KBM-7 (cell line): ENCODE measurements at regions not wholly inside any gene's neighbourhood (a gene's known extent, or its start where the extent isn't known, plus 50 kb on each side); places are given as distances from the start of the nearest gene placed in this dataset.

Source experiments
- DNase-seq: peaks from one replicate; pipeline ENCODE4 v3.0.0-alpha.2; 2015
- in situ Hi-C: fragments of 300-500 bp; cut with MboI; formaldehyde crosslinking; loops from 2 replicates; pipeline ENCODE4 v1.14.3; 2020; ENCODE audit warnings: low sequenced_read_pairs, low pct_unique_long_range_greater_than_20kb, mixed read lengths

- in situ Hi-C loops = no loop called here
- no peak for DNase-seq
These were observed 331.6 kb downstream of the PYDC2 start for GRCh38 chr3:191792580-191792979.

GRCh38 chr3:191795196-191795595, 334.2 kb downstream of the PYDC2 start:
- in situ Hi-C loops = no loop called here
- no peak for DNase-seq

DNA sequence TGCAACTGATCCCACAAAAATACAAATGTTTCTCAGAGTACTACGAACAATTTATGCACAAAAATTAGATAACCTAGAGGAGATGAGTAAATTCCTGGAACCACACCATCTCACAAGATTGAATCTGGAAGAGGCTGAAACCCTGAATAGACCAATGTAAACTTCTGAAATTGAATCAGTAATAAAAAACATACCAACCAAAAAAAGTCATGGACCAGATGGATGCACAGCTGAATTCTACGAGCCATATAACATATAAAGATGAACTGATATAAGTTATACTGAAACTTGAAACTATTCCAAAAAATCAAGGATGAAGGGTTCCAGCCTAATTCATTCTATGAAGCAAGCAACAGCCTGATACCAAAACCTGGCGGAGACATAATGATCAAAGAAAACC, 336.3 kb downstream of the PYDC2 start:
- in situ Hi-C loops = no loop called here
- no peak for DNase-seq

DNA sequence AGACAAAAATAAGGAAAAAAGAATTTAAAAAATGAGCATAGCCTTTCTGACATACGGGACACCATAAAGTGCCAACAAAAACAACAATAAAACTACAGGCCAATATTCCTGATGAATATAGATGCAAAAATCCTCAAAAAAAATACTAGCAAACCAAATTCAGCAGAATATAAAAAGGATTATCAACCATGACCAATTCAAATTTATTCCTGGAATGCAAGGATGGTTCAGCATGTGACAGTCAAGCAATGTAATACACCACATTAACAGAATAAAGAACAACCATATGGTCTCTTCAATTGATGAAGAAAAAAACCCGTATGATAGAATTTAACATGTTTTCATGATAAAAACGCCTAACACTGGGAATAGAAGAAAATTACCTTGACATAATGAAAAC, 341.7 kb downstream of the PYDC2 start:
- DNase-seq = no peak
- in situ Hi-C loops = no loop called here

DNA sequence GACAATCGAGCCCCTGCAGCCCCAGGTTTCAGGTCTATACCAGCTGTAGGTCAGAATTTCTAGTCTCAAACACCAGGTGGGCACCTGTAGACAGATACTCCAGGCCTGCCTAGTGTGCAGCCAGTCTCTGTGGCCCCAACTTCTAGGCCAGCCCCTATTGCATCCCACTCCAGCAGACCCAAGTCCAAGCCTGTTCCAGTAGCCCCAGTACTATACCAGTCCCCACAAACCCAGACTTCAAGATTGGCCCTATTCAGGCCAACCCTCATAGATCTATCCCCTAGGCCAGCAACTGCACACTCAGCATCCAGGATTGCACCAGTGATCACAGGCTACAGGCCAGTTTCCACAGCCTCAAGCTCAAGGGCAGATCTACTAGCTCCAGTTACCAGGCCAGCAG, 344.0 kb downstream of the PYDC2 start:
- in situ Hi-C loops = no loop called here
- no peak for DNase-seq

- in situ Hi-C loops = no loop called here
- no peak for DNase-seq
These were observed 347.1 kb downstream of the PYDC2 start for GRCh38 chr3:191808073-191808472.

DNA sequence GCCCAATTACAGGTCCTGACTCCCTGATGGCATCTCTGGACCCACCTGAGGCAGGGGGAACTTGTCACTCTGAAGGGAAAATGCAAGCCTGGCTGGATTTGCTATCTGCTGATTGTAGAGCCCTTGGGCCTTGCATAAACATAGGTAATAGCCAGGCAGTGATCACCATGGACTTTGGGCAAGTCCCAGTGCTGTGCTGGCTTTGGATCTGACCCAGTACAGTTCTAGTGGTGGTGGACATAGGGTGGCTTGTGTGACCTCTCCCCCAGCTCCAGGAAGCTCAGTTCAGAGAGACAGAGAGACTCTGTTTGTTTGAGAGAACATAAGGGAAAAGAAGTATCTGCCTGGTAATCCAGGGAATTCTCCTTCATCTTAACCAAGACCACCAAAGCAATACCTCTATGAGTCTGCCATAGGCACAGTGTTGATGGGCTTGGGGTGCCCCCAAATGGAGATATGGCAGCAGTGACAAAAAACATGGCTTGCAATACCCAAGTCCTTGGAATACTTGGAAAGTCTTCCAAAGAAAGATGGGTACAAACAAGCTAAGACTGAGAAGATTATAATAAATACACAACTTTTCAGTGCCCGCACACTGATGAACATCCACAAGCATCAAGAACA, 348.5 kb downstream of the PYDC2 start:
- in situ Hi-C loops = no loop called here
- no peak for DNase-seq

- DNase-seq = no peak
- in situ Hi-C loops = no loop called here
These were observed 352.3 kb downstream of the PYDC2 start for GRCh38 chr3:191813245-191813644.

DNA sequence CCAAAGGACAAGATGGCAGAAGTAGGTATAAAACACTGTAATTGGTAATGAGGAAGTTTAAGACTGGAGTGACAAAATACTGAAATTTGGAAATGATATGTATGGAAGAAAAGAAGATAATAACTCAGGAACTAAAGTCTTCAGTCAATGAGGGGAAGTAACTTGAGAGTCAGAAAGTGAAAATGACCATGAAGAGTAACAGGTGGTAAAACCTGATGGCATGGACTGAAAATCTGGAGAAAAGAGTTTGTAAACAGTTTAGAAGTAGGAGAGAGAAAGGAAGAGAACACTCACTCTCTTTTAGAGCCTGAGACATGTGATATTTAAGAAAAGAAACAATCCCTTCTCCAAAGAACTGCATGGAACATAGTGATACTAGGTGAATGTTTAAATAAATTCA, 387.9 kb downstream of the PYDC2 start:
- in situ Hi-C loops = no loop called here

DNA sequence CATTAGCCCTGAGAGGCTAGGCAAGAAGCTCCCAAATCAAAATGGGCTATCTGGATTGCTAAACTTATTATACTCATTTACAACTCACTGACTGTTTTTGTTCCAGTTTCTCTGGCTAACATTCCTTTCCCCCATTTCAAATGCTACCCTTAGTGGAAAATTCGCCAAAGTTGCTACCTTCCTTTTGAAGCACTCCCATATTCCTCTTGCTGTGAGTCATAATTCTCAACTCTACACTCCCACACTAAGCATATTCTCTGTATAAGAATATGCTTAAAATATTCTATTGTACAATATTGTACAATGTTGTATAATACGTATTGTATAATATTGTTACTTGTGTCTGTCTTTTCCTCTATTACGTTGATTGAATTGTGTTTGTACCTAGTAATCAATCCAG, 398.6 kb downstream of the PYDC2 start:
- DNase-seq = no peak
- in situ Hi-C loops = no loop called here

More for the DNA sequence above, 387.9 kb downstream of the PYDC2 start:
- DNase-seq = no peak

DNA sequence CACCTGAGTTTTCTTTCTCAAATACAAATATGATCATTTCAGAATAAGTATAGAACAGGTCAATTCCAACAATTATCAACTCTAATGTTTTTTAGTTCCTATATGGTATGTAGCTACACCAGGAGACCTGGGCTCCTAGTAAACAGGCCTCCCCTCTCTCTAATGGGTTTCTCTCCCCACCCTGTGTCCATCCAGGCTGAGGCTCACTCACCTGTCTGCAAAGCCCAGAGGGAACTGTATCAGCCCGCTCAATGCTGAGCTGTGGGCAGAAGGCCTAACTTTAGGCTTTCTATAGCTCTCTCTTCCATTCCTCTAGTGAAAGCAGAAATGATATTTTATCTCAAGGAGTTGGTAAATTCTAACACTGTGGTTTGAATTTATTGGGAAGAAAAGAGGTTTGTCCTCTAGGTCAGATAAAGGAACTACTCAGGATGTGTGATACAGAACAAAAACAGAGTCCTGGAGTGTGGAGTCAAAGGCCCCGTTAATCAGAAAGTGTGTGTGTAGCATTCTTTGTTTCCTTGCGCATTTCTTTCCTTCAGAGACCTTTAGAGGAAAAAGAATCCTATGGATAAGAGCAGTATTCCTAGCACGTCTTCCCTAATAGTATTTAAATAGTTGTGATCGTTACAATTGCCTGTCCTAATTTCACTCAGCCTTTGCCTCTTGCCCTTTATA, 408.9 kb downstream of the PYDC2 start:
- in situ Hi-C loops = no loop called here
- DNase-seq = no peak

- in situ Hi-C loops = no loop called here
- DNase-seq = no peak
These were observed 412.8 kb downstream of the PYDC2 start for GRCh38 chr3:191873736-191874135.

DNA sequence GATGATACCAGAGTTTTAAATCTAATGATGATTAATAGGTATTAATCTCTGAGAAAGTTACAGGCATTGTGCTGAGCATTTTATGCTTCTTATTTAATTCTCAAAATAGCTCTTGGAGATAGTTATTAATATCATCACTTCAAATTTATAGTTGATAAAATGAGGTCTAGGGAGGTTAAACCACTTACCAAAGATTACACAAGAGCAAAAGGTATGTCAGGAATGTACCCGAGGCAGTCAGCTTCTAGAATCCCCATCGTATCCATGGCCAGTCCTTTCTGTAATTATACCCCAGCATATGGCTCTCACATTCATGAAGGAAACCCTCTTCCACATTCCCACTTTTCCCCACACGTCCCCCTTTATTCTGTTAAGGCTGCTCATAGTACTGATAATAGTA, 421.3 kb downstream of the PYDC2 start:
- DNase-seq = no peak
- in situ Hi-C loops = no loop called here

DNA sequence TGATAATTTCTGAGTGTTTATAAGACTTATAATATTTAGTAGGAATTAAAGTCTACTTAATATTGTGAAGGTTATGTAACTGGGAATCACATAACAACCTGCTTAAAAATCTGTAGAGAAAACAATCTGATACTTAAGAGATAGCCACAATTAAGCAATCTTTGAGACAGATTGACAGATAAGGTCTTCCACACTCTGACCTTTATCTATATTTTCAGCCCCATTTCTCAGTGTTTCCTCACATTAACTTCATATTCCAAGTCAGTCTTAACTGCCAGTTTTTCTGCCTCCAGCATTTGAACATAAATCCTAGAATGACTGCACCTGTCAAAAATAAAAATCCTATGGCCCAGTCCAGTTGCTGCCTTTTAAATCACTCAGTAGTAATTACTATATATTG, 423.2 kb downstream of the PYDC2 start:
- in situ Hi-C loops = no loop called here
- DNase-seq = no peak

- DNase-seq = no peak
- in situ Hi-C loops = no loop called here
These were observed 428.1 kb downstream of the PYDC2 start for GRCh38 chr3:191889106-191889505.

GRCh38 chr3:191889756-191890155, 428.8 kb downstream of the PYDC2 start:
- DNase-seq = no peak
- in situ Hi-C loops = no loop called here

- in situ Hi-C loops = no loop called here
- DNase-seq = no peak
These were observed 433.4 kb downstream of the PYDC2 start for GRCh38 chr3:191894406-191894805.

DNA sequence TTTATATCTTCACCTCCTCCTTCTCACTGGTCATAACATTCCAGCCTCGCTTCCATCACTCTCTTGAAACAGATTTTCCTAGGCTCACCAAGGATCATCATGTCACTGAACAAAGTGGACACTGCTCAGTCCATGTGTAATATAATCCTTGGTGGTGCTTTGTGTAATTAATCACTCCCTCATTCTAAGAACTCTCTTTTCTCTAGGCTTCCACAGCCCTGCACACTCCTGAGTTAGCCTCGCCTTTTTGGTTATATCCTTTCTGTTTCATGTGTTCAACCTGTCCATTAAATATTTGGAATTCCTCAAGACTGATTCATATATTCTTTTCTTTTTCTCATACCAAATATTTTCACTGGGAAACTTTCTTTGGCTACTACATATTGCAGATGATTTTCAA, 440.8 kb downstream of the PYDC2 start:
- no peak for DNase-seq

DNA sequence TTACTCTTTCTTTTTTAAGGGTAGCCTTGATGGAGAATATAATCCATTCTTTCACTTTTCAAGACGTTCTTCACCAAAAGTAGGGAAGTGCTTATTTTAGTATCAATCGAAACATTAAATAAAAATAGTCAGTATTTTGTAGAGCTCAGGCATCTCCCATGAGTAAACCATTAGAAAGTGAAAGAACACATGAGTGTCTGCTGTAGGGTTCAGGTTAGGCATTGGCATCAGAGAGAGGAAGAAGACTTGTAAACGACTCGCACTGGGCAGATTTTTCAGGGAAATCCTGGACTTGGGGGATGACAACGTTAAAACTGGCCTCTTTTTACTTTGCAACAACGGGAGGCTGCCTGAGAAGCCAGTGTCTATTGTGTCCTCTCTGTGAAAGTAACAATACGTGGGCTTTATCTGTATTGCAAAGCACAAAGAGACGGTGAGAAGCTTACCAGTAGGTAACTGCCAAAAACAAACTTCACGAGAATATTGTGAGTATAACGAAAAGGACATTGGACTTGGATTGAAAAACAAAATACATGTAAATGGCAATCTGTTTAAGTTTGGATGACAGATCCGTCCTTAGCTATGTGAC, 451.7 kb downstream of the PYDC2 start:
- in situ Hi-C loops = no loop called here
- no peak for DNase-seq

More for the DNA sequence above, 440.8 kb downstream of the PYDC2 start:
- in situ Hi-C loops = no loop called here

GRCh38 chr3:191915712-191916111, 454.7 kb downstream of the PYDC2 start:
- in situ Hi-C loops = no loop called here
- DNase-seq = no peak

DNA sequence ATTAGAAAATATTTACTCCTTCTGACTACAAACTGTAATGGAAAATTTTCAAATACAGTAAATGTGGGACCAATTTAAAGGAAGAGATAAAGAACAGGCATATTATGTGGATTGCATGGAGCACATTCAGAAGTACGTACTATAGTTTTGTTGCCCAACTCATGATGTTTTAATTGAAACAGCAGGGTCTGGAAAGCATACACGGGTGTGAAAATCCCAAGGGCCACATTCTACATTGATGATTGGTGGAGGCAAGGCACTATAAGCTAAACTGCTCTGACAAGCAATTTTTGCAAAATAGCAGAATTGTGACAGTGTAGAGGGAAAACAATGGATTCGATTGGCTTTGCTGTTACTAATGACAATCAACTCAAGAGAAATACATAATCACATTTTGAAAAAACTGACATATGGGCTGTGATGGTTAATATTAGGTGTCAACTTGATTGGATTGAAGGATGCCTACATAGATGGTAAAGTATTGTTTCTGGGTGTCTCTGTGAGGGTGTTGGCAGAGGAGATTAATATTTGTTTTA, 458.6 kb downstream of the PYDC2 start:
- no peak for DNase-seq
- in situ Hi-C loops = no loop called here
